H1 (cell line): ENCODE measurements at regions not wholly inside any gene's neighbourhood (a gene's known extent, or its start where the extent isn't known, plus 50 kb on each side); places are given as distances from the start of the nearest gene placed in this dataset.

Experiments
- CBX5 ChIP-seq: fragments of 300-800, 300-1000 bp; sonication (generic); IDR thresholded peaks from 2 replicates; pipeline ENCODE4 v1.7.1; 2016; ENCODE audit warnings: antibody characterized with exemption, low read length, low read depth
- CBX8 ChIP-seq: fragments of 300-800, 300-1000 bp; sonication (generic); IDR thresholded peaks from 2 replicates; pipeline ENCODE4 v1.7.1; 2016; ENCODE audit warnings: low read depth, low read length, borderline replicate concordance
- CHD7 ChIP-seq: fragments of 300-600 bp; sonication (generic); IDR thresholded peaks from 2 replicates; pipeline ENCODE4 v1.7.1; 2012; ENCODE audit warnings: low read length, moderate library complexity, mild to moderate bottlenecking, inconsistent platforms; ENCODE audit not compliant: insufficient replicate concordance
- EP300 ChIP-seq, 2 experiments: IDR thresholded peaks; 1 replicate in 1 of 2; 2 replicates in 1 of 2; pipeline ENCODE4 v1.6.1; 2011 to 2012; ENCODE audit warnings: low read depth in 2 of 2, low read length in 2 of 2, mild to moderate bottlenecking in 2 of 2, borderline replicate concordance in 1 of 2, inconsistent platforms in 1 of 2, moderate library complexity in 1 of 2
- HDAC6 ChIP-seq: IDR thresholded peaks from one replicate; pipeline ENCODE4 v1.7.1; 2012; ENCODE audit warnings: low read depth, mild to moderate bottlenecking, inconsistent platforms, low read length, moderate library complexity
- RNF2 ChIP-seq: fragments of 200-900, 300-1000 bp; sonication (generic); IDR thresholded peaks from 2 replicates; pipeline ENCODE4 v1.7.1; 2016; ENCODE audit warnings: borderline replicate concordance, low read depth, mild to moderate bottlenecking, antibody characterized with exemption, low read length; ENCODE audit not compliant: poor library complexity, severe bottlenecking; ENCODE audit errors: missing control alignments
- SAP30 ChIP-seq: fragments of 300-600 bp; sonication (generic); IDR thresholded peaks from 2 replicates; pipeline ENCODE4 v1.7.1; 2012; ENCODE audit warnings: low read length, moderate library complexity, mild to moderate bottlenecking, inconsistent platforms; ENCODE audit not compliant: insufficient read depth, insufficient replicate concordance
- SP4 ChIP-seq: IDR thresholded peaks from 2 replicates; pipeline ENCODE4 v1.6.1; 2012; ENCODE audit warnings: low read length, inconsistent platforms
- TCF12 ChIP-seq: IDR thresholded peaks from 2 replicates; pipeline ENCODE4 v1.6.1; 2011; ENCODE audit warnings: low read depth, mild to moderate bottlenecking, low read length

GRCh38 chr6:28648035-28648877, 122.6 kb downstream of the GPX5 start (continued):
- TF ChIP-seq CHD7 (no peak), EP300 (IDR thresholded peaks at IDR 0.05; ENCODE audit: borderline replicate concordance in 1 of 2, low read depth in 2 of 2, low read length in 2 of 2) (no peak), SP4 (no peak), TCF12 (no peak), RNF2 (no peak), CBX5 (no peak), SAP30 (peak; percentile 48), CBX8 (no peak), HDAC6 (no peak)
